ENCODE measurements at regions not wholly inside any gene's neighbourhood (a gene's known extent, or its start where the extent isn't known, plus 50 kb on each side); places are given as distances from the start of the nearest gene placed in this dataset.

DNA sequence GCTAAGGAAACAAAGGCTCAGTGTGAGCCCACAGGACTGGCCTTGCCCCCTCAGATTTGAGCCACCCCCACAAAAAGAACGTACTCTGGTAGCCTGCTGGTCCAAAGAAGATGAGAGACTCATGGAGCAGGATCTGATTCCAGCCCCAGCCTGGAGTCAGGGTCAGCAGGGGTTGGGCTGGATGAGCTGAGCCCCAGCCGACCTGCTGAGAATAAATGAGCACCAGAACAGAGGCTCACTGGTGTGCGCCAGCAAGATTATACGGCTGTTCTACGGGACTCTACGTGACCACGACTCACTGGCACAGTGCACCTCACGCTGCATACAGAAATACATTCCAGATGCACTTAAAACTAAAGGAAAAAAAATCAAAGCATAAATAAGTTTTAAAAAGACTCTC, 186.0 kb upstream of the RPL38 start:
- DNase-seq (ENCODE audit: low spot score): no peak

- DNase-seq (ENCODE audit: low spot score): no peak
Observed at GRCh38 chr17:74018115-74018514, 185.4 kb upstream of the RPL38 start.

DNA sequence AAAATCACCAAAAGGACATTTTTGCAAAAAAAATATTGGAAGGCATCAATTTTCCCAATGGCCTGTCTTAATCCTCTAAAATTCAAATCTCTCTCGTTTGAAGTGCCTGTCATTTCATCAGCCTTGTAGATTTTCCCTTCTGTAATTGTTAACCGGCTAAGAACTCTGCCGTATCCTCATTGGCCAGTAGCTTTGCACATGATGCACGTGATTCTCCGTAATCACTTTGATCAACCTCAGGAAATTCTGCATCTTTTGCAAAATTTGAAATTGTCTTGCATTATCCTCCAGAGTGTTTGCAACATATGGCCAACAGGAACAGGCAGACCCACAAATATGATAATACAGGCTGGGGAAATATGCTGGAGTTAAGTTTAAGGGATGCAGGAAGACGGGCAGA, 184.2 kb upstream of the RPL38 start:
- no peak for DNase-seq (ENCODE audit: low spot score)

DNA sequence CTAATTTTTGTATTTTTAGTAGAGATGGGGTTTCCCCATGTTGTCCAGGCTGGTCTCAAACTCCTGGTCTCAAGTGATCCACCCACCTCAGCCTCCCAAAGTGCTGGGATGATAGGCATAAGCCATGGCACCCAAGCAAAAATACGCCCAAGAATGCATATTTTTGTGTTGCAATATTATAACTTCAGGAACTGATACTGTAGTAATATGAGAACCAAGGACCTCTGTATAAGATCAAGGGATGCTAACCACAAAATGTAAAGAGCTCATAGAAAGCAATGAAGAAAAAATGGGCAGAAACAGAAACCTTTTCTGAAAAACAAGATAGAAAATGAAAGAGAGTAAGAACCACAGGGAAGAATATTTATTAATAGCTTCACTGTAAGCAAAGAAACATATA, 183.6 kb upstream of the RPL38 start:
- DNase-seq (ENCODE audit: low spot score): no peak

- no peak for DNase-seq (ENCODE audit: low spot score)
Observed at GRCh38 chr17:74020522-74020921, 183.0 kb upstream of the RPL38 start.

- no peak for DNase-seq (ENCODE audit: low spot score)
Observed at GRCh38 chr17:74024871-74025531, 178.5 kb upstream of the RPL38 start.

DNA sequence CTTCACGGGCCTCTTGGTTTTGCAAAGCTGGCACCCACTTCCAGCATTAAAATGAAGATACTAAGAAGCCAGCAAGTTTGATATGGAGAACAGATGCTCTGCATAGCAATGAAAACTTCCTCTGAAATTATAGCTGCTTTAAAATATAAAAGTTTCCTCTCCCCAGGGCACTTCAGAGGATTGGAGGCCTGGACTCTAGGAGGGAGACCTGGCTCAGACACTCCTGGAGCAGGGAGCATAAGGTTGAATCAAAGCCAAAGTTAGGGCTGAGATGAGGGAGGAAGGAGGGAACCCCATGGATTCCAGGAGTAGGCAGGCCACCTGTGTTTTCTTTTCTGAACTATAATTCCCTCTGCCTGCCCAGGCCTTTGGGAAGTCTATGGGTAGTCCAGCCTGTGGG, 176.0 kb upstream of the RPL38 start:
- no peak for DNase-seq (ENCODE audit: low spot score)

DNA sequence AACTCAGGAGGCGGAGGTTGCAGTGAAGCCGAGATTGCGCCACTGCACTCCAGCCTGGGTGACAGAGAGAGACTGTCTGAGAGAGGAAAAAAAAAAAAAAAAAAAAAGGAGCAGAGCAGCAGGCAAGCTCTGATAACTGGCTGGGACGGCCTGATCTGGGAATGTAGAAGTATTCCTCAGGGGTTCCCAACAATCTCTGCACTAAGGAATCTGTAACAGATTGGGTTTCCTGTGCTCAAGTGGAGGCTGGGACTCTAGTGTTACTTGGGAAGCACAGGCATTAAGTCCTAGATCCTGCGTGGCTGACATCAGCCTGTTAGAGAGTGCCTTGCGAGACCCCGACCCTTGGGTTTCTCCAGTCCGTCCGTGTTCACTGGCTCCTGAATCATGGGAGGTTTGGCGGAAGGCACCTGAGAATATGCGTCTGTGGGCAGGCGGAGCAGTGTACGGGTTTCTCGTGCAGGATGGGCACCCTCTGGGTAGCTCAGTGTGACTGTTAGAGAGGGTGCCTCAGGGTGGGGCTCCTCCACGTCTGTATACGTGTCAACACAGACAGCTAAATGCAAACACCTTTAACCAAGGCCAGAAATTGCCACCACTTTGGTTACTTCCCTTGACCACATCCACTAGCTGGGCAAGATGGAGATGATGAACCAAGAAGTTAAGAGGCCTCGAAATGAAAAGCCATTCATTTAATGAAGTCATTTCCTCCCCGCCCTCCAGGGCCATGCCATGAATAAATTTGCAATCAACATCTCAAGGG, 174.9 kb upstream of the RPL38 start:
- no peak for DNase-seq (ENCODE audit: low spot score)

- no peak for DNase-seq (ENCODE audit: low spot score)
Observed at GRCh38 chr17:74031316-74032090, 172.0 kb upstream of the RPL38 start.

GRCh38 chr17:74032222-74032621, 171.3 kb upstream of the RPL38 start:
- DNase-seq (ENCODE audit: low spot score): no peak

DNA sequence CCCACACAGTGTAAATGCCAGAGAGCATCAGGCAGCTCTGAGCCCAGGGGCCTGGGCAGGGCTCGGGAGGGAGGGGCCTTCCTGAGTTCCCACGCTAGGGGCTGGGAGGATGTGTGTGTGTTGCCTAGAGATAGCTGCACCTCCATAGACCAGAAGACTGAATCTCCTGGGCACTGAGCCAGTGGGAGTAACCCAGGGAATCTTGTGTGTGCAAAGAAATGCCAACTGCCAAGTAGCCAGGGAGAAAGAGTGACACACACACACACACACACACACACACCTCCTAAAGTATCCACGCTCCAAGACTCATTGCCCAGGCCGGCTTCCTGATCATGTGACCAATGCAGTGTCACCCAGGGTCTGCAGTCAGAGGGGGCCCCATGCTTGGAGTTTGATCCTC, 166.2 kb upstream of the RPL38 start:
- DNase-seq (ENCODE audit: low spot score): no peak

DNA sequence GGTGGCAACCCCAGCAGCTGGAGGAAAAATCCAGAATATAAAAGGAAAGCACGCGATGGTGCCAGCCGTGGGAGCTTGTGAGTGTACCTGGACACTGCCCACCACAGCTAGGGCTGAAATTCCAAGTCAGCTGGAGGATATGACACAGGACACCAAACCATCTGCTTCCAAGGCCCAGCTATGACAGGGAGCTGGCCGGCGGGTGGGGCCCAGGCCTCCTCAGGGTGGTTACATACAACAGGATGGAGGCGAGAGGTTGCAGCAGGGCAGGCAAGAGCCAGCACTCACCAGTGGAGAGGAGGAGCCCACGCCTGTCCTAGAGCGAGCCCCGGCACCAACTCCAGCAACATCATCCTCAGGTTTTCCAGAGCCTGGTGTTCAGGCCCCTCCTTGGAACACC, 163.2 kb upstream of the RPL38 start:
- DNase-seq (ENCODE audit: low spot score): no peak

GRCh38 chr17:74040729-74041128, 162.7 kb upstream of the RPL38 start:
- no peak for DNase-seq (ENCODE audit: low spot score)

GRCh38 chr17:74041869-74042640, 161.4 kb upstream of the RPL38 start:
- DNase-seq (ENCODE audit: low spot score): no peak

DNA sequence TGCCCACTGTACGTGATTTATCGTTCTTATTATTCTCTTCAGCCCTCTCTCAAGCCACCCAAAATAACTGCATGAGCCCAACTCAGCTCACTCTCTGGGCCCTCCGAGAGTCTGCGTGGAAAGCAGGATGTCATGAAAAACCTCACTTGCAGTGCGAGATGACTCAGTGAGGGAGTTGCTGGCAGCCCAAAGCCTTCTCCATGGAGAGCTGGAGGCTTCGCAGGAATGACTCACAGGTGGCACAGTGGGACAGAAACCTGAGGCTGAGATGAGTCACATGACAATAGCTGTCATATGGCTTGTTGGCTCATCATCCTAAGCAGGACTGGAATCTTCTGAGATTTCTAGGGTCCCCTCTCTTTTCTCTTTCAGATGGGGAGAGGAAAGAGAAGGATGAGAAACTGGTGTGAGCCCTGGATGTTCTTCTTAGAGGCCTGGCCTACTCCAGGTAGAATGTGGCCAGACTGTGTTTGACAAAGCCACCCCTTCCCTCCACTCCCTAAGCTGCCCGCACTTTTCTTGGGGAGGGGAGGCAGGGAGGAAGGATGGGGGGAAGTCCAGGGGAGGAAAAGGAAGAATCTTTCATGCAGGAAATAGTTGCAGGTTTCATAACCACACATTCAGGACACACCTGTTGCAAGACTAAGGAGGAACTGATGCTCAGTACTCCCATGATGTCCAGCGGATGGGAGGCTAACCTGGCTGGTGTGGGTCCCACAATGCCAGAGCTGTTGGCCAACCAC, 160.6 kb upstream of the RPL38 start:
- no peak for DNase-seq (ENCODE audit: low spot score)

DNA sequence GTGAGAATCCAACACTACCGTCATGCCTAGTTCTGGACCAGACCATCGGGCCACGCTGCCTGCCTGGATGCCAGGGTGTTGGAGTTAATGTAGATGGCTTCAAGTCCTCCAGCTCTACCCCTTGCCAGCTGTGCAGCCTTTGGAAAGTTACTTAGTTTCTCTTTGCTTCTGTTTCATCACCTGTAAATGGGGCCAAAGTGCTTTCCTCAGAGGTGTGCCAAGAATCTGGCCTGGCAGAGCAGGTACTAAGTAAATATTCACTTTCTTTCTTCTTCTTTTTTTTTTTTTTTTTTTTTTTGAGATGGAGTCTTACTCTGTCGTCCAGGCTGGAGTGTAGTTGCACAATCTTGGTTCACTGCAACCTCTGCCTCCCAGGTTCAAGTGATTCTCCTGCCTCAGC, 159.5 kb upstream of the RPL38 start:
- no peak for DNase-seq (ENCODE audit: low spot score)

GRCh38 chr17:74045608-74046280, 157.7 kb upstream of the RPL38 start:
- DNase-seq (ENCODE audit: low spot score): no peak

DNA sequence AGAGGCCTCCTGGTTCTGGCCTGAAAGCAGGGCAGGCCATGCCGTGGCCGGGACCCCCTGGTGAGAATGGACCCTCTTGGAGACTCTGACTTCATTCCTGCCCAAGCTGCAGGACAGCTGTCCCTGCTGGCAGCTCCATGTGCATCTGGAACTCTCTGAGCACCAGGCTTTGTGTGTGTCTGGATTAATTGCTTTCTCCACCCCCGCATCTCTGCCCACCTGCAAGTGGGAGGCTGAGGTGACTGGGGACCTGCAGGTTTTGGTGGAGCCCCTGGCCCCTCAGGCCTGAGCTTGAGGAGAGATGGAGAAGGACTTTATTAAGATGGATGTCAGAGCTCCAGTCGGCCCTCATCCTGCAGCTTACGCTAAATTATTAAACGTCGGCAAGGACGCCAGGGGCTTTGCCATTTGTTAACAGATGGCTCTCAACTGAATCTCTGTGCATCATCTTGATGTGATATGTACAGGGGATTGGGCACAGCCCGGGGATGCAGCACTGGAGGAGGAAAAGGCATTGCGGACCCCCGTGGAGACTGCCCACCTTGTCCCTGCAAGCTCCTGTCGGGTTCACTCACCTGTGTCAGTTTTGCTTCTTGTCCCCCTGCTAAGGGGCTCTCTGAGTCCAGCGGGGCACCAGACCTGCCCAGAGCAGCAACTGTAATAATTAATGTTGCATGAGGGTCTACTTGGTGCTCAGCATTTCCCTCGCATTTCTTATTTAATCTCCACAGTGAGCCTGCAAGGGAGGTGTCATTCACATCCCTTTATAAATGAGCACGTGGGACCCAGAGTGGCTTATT, 154.1 kb upstream of the RPL38 start:
- DNase-seq (ENCODE audit: low spot score): no peak

- DNase-seq (ENCODE audit: low spot score): no peak
Observed at GRCh38 chr17:74049967-74050458, 153.5 kb upstream of the RPL38 start.

DNA sequence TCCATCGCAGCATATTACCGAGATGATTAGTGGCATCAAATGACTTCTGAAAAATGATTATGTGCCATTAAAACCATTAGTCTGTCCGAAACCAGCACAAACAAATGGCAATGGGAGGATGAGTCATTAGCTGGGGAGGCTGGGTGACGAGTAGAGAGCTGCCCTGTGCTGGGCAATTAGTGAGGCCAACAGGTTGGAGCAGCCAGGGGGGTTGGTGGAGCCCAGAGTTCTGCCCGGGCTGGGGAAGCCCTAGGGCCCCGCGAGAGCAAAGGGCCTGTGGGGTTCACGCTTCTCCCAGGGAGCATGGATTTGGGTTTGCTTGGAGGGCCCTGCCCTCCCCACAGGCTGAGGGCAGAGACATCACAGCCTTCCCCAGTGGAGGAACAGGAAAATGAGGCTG, 152.1 kb upstream of the RPL38 start:
- DNase-seq (ENCODE audit: low spot score): no peak

All from CD4-positive, alpha-beta T cell treated with Interleukin-6 at 100 ng/mL for 8 hours (primary cell).